SKM-1 (cell line): ENCODE measurements at regions not wholly inside any gene's neighbourhood (a gene's known extent, or its start where the extent isn't known, plus 50 kb on each side); places are given as distances from the start of the nearest gene placed in this dataset.

ENCODE experiments used
- DNase-seq: peaks from one replicate; lab custom pipeline; 2025; ENCODE audit not compliant: unreplicated experiment; lab: John Stamatoyannopoulos, UW

DNA sequence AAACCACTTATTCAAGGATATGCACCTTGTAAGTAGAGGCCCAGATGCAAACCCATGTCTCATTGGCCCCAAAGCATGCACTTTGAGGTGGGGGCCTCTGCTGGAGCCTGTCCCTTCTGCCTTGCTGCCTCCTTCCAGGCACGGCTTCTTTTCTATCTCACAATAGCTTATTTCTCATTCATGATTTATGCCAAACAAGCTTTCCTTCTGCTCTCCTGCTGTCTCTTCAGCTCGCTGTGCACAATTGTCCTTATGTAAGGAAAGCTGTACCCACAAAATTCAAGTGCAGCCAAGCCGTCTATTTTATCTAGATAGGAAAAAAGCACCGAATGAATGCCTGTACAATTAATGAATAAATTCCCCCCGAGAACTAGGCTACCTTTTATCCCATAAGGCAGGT, 124.8 kb upstream of the PACRGL start:
- no peak for DNase-seq

DNA sequence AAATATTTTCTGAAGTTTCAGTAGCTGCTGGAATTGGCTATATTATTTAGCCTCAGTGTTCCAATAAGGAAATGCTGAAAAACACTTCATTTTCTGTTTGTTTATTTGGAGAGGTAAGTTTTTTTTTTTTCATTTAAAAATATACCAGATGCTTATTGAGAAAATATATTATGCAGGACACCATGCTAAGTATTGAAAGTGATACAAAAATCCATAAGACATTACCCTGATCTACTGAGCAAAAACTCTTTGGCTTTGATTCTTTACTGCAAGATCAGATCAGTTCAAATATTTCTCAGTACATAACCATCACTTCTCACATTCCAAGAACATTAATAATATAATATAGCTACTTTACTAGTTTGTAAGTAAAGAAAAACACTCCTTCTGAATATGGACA, 123.4 kb upstream of the PACRGL start:
- DNase-seq, result no peak

DNA sequence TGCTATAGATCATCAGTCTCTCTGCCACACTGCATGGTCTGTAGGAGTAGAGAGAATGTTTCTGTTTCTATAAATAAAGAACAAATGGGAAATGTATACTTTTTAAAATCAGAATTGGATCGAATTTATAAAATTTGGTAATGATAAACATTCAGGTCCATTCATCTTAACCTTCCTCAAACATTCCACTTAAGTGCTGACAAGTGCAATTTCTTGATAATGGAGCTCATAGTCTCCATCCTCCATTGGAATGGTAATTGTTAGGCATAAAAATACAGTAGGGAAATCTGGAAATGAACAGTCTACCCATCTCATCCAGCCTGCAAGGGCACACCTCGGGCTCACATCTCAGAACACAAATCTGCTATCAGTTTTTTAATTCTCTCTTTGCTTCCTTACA, 122.6 kb upstream of the PACRGL start:
- DNase-seq, result no peak

DNA sequence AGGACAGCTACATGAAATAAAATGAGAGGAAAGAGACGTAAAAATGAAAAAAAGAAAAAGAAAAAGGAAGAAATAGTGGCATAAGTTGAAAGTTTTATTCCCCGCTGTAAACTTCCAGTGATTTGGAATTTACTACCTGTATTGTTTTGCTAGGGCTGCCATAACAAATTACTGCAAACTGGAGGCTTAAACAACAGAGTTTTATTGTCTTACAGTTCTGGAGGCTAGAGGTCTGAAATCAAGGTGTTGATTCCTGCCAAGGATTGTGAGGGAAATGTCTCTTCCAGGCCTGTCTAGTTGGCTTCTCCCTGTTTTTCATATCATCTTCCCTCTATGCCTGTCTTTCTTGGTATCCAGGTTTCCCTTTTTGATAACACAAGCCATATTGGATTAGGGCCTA, 119.4 kb upstream of the PACRGL start:
- no peak for DNase-seq

DNA sequence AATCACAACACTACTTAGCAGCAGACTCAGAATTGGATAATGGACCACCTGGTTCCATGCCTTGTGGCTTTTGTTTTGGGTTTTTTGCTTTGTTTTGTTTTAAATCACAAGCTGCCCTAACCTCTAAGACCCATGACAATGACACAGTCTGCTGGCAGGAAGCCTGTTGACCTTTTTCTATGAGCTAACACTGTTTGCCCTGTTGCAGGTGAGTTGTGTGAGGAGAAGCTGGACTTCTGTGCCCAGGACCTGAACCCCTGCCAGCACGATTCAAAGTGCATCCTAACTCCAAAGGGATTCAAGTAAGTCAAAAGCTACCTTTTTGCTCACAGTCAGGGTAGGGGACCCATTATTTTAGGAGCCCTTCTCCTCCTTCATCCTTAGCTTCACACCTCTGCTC, 110.8 kb upstream of the PACRGL start:
- no peak for DNase-seq

DNA sequence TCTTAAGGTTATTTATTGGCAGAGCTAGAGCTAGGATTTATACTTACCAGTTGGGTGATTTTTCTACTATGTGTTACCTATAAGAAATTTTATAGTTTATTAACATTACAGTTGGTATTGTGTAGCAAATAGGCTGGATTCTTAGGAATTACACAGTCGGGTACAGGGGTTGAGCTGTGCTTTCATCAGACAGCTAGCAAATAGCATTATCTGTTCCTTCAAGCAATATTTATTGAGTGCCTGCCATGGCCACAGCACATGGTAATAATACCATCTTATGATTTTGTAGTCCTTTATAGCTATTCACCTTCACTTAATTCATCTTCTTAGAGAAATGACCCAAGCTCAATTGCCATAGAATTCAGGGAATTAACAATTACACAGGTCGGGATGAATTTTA, 109.4 kb upstream of the PACRGL start:
- DNase-seq, result no peak

DNA sequence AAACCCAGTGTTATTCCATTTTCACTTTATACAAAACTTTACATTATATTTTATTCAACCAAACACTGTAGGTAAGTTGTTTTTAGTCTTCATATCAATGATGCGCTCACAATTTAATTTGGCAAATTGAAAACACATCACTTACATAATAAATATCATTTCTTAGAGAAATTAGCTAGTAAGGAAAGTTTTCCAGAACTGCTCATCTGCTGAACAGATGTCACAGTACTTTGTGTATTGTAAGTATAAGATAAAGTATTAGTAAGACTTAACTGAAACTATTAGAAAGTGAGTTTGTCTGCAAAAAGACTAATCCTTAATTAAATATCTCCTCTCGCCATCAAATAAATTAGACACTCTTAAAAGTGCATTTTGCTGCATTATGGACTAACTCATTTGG, 108.7 kb upstream of the PACRGL start:
- DNase-seq, result no peak

DNA sequence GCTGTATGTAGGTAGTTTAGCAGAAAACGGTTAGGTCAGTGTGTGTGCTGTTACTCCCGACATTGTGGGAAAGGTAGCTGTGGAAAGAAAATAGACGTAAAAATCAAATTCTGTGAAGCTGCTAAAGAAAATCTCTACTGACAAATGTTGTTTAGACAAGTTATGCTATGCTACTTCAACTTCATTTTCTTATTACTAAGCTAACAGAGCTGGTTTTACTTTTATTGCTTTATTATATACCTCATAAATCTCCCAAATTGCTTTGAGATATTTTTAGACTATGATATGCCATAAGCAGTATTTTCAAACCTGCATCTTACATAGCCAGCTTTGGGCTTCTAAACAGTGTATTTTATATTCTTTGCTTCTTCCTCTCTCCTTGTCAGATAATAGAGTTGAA, 108.2 kb upstream of the PACRGL start:
- no peak for DNase-seq

DNA sequence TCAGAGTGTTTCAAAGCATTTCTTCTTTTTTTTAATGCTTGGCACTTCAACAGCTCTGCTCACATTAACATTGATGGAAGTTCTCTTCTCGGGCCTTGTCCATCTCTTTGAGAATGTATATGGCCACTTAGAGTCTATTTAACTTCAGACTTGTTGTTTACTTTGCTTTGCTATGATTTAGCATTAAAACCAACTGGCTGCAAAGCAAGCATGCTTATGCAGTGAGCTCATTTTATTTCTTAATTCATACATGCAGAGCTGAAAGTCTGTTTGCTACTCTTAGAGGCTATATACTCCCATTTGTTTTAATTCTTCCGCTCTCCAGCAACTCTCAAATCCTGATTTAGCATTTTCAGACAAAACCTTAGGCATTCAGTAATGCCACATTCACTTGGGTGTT, 107.6 kb upstream of the PACRGL start:
- DNase-seq, result no peak

DNA sequence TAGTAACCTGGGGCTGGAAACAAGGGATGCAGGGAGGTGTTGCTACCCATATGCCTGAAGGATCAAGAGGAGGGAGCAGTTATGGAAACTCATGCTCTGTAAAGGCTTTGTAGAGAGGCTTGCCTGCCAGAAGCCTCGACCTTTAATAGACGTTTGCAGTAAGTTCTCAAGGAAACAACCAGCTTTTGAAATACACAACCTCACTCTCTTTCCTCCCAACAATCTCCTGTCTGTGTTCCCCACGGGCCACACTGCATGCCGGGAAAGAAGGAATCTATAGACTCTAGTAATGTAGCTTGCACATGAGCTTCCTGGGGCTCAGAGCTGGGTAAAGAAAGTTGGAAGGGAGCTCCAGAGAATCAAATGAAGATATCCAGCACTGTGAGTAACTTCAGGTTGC, 101.6 kb upstream of the PACRGL start:
- no peak for DNase-seq

DNA sequence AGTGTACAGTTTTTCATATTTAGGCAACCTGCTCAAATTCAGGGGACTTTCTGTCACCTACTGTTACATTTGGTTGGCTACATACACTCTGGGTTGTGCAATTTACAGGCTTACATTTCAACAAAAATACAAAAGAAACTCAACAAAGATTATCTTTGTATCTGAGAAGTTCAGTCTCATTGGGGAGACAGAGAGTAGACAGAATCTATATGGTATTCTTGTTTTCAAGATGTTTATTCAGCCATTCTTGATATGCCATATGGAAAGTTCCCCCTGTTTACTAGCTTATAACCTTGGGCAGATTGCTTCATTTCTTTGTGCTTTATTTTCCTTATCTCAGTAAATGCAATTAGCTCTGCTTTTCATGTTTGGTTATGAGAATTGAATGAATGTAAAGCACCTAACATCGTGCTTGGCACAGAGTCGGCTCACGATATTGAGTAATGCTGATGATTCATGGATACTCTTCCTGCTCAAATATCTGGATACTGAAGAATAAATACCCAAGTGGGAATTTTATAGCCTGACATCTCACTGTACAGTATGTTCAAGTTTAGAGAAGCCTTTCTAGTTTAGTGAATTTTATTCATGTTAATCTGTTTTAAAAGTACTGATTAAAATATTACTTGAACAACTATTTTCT, 96.5 kb upstream of the PACRGL start:
- no peak for DNase-seq

DNA sequence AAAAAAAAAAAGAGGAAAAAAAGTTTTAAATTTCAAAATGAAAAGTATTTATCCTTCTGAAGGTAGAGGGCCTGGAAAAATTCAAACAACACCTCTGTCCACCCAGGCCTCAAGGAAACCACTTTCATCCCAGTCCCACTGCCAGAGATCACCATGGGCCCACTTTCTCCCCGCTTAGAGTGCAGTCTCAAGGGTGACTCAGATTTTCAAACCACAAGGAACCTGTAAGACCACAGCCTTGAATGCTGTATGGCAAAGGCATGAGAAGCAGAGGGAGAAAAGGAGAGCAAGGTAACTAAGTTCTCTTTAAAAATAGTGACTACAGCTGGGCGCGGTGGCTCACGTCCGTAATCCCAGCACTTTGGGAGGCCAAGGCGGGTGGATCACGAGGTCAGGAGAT, 87.9 kb upstream of the PACRGL start:
- DNase-seq, result no peak

DNA sequence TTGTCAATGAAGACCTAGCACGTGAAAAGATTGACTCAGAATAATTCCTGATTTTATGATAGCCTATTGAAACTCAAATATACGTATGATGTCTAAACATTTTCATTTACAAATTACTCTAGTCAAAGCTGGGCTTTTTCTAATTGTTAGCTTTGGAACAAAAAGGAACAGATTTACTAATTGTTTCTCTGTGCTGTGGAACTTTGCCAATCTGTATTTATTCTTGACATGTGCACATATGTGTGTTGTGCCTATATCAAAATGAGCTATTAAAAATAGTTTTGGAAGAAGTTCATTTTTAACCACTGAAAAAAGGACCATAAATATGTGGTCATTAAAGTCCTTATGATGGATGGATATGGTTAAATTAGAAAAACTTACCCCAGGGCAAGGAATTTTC, 85.4 kb upstream of the PACRGL start:
- DNase-seq, result no peak

DNA sequence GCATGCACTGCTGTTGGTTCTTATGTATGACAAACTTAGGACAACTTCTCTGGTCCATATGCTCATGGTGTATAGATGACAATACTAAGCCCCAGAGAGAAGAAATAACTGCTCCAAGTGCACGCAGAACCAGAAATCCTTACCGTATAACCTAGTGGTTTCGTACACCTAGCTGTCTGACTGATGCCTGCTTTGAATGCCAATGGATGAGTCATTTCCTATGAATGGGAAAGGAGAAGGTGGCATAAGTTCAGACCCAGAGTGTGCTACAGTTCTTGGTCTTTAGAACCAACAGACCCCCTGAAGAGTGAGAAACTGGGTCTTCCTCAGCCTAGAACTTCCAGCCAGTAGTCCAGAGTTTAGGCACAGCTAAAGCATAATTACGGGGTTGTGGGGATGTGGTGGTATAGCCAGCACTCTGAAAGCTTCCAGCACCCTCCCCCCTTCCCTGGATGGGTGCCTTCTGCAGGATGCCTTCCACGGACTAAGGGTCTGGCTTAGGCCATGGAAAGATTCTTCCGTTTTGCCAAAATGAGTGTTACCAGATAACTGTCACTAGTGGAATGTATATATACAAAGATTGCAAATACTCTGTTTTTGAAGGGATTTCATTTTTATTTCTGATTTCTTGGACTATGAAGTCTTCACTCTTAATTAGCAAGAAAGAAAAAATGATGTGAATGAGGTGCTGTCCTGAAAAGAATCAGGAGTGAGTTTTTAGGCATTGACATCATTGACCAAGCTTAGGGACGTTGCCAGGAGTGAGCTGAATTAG, 84.6 kb upstream of the PACRGL start:
- DNase-seq, result no peak

DNA sequence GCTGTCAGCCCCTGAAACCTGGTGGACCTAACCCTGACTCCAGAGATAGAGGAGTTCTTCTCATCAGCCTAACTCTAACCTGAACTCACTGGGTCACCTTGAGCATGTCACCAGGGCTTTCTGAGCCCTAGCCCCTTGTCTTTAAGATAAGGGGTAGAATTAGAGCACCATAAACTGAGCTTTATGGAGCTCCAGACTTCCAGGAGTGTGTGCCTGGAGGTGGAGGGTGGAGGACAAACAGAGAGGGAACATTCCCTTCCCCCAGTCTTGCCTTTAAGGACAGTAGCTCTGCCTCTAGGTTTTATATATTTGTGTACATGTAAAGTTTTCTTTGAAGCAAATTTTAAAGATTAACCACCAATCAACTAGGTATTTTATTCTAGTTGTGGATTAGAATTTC, 83.9 kb upstream of the PACRGL start:
- DNase-seq, result no peak

DNA sequence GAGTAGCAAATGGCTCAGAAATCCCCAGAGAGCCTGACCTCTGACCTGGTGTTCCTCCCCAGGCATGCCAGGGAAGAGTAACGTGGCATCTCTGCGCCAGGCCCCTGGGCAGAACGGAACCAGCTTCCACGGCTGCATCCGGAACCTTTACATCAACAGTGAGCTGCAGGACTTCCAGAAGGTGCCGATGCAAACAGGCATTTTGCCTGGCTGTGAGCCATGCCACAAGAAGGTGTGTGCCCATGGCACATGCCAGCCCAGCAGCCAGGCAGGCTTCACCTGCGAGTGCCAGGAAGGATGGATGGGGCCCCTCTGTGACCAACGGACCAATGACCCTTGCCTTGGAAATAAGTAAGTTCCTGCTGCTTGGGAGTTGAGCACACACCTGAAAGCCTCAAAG, 83.4 kb upstream of the PACRGL start:
- no peak for DNase-seq

DNA sequence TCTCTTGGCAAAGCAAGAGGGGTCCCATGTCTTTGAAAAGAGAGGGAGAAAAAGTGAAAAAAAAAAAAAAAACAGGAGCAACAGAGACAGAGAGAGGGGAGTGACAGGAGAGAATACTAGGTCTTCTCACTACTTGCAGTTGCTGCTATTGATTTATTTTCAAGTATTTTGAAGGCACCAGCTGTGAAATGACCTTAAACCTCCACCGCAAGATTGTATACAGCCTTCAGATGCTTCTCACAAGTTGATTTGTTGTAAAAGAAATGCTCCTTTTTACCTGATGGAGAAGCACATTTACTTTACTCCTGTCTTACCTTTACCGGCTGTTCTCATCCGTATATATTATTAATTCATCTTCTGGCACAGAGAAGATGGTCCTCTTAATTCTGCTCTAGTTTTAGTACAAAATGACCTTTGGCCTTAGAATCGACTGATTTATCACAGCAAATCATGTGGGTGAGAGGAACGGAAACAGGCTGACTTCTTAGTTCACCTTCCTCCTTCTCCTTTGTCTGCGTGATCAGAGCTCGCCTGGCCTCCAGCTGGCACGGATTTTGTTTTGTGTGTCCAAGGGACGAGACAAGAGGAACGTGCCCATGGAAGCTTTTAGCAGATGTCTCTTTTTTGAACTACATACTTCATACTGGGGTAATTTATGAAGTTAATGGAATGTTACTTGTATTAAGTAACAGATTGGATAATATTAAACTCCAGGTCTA, 82.4 kb upstream of the PACRGL start:
- no peak for DNase-seq

DNA sequence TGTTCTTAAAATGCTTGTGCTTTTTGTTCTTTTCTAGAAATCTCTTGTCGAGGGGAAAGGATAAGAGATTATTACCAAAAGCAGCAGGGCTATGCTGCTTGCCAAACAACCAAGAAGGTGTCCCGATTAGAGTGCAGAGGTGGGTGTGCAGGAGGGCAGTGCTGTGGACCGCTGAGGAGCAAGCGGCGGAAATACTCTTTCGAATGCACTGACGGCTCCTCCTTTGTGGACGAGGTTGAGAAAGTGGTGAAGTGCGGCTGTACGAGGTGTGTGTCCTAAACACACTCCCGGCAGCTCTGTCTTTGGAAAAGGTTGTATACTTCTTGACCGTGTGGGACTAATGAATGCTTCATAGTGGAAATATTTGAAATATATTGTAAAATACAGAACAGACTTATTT, 81.5 kb upstream of the PACRGL start:
- no peak for DNase-seq

DNA sequence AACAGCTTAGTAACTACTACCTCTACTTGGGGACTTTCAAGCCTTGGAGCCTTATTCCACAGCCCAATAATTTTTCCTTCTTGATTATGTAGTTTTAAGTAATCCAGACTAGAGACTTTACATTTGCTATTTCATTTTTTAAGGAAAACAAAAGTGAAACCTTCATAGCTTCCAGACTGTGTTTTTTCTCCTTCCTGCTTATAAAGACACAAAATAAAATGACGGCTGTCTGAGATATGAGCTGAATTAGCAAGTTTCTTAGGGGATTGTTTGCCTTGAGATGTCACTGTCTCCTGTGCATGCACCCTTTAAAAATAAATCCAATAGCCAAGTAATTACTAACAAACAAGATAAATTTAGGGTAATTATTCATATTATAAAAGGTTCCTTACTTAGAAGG, 78.8 kb upstream of the PACRGL start:
- no peak for DNase-seq

DNA sequence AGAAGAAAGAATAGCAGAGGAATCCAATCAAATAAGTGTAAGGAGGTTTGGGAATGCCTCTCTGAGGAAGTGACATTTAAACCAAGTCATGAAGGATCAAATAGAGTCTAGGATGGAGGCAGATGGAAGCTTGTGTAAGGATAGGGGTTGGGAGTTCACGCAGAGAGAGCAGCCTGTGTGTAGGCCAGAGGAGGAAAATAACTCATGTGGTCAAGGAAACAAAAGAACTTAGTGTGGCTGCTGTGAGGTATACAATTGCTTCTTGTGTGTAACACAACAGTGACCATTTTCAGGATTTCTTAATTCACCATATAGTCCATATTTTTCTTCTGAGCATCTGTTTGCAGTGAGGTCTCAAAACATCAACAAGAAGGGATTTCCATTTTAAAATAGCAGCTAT, 77.6 kb upstream of the PACRGL start:
- no peak for DNase-seq

DNA sequence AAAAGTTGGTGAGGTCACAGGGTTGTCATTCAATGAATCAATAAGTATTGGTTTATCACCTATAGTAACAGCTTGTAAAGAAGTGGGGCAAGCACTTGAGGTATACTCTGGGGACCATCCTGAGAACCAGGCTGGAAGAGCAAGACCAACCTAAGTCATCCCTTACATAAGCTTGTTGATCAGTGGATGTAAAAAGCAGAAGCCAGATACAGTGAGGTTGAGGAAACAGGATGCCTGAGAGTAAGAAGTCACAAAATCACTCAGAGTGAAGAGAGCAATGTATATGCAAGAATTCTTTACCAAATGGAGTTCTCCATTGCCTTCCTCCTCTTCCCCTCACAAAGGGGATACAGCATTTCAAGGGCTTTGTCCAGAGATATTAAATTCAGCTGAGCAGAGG, 76.3 kb upstream of the PACRGL start:
- DNase-seq, result peak; percentile 26

DNA sequence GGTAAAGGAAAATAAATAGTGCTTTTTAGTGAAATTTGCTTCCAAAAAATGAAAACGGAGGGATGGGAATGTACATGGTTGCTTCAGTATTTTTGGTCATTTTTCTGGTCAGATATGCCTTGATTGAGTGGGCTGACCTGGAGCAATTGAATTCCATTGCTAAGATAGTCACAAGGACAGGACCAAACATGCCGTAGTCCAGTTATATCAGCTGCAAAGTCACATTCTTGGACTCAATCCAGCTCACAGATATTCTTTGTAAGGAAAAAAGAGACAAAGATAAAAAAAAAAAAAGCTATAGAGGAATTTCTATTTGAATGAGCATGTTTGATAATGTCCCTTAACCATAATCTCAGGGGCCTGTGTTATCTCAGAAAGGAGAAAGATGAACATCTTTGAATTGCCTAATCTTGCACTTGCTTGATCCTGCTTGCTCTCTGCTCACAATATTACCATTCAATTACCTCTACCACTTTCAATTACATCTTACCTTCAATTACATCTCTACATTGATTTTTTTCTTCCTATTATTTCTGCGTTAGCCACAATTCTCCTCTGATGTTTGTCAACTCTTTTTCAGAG, 75.4 kb upstream of the PACRGL start:
- DNase-seq, result no peak
